Mesendoderm (in vitro differentiated cells): ENCODE measurements at regions not wholly inside any gene's neighbourhood (a gene's known extent, or its start where the extent isn't known, plus 50 kb on each side); places are given as distances from the start of the nearest gene placed in this dataset.

ENCODE experiments used
- DNase-seq: peaks from one replicate; pipeline ENCODE4 v3.0.0; 2013
- H2AK5ac ChIP-seq: 2 replicates; pipeline ENCODE4 v1.6.1; 2013; ENCODE audit warnings: low read length, inconsistent platforms
- H2BK120ac ChIP-seq: 2 replicates; pipeline ENCODE4 v1.6.1; 2013; ENCODE audit warnings: low read depth, mild to moderate bottlenecking, low read length, moderate library complexity, mixed read lengths
- H2BK15ac ChIP-seq: replicated peaks from 2 replicates; pipeline ENCODE4 v1.6.1; 2013; ENCODE audit warnings: low read depth, mild to moderate bottlenecking, moderate library complexity
- H2BK5ac ChIP-seq: 2 replicates; pipeline ENCODE4 v1.6.1; 2013; ENCODE audit warnings: low read length, inconsistent platforms
- H3K18ac ChIP-seq: 2 replicates; pipeline ENCODE4 v1.6.1; 2013; ENCODE audit warnings: mild to moderate bottlenecking, low read length, mixed read lengths
- H3K23ac ChIP-seq: one replicate; pipeline ENCODE4 v1.6.1; 2013; ENCODE audit warnings: low read length
- H3K27ac ChIP-seq: 2 replicates; pipeline ENCODE4 v1.5.1; 2013; ENCODE audit warnings: low read depth, mild to moderate bottlenecking, inconsistent platforms, low read length, moderate library complexity
- H3K27me3 ChIP-seq: 2 replicates; pipeline ENCODE4 v1.6.1; 2013; ENCODE audit warnings: low read length, control low read depth, mild to moderate bottlenecking, inconsistent platforms; ENCODE audit not compliant: insufficient read depth, poor library complexity
- H3K36me3 ChIP-seq: 2 replicates; pipeline ENCODE4 v1.6.1; 2013; ENCODE audit warnings: low read length, inconsistent platforms; ENCODE audit not compliant: control insufficient read depth, insufficient read depth
- H3K4ac ChIP-seq: one replicate; pipeline ENCODE4 v1.6.1; 2013; ENCODE audit warnings: low read depth, mild to moderate bottlenecking, low read length, moderate library complexity
- H3K4me1 ChIP-seq: 2 replicates; pipeline ENCODE4 v1.6.1; 2013; ENCODE audit warnings: low read depth, low read length, inconsistent platforms; ENCODE audit not compliant: control insufficient read depth
- H3K4me2 ChIP-seq: 2 replicates; pipeline ENCODE4 v1.6.1; 2013; ENCODE audit warnings: low read length
- H3K4me3 ChIP-seq: 2 replicates; pipeline ENCODE4 v1.5.1; 2013; ENCODE audit warnings: mild to moderate bottlenecking, low read length
- H3K56ac ChIP-seq: one replicate; pipeline ENCODE4 v1.6.1; 2013; ENCODE audit warnings: low read length
- H3K79me1 ChIP-seq: 2 replicates; pipeline ENCODE4 v1.6.1; 2013; ENCODE audit warnings: low read length, inconsistent platforms
- H3K79me2 ChIP-seq: 2 replicates; pipeline ENCODE4 v1.6.1; 2013; ENCODE audit warnings: mild to moderate bottlenecking, low read length; ENCODE audit not compliant: control insufficient read depth, insufficient read depth
- H3K9ac ChIP-seq: 2 replicates; pipeline ENCODE4 v1.6.1; 2013; ENCODE audit warnings: low read length, inconsistent platforms
- H4K5ac ChIP-seq: one replicate; pipeline ENCODE4 v1.6.1; 2013; ENCODE audit warnings: low read length
- H4K8ac ChIP-seq: one replicate; pipeline ENCODE4 v1.6.1; 2013; ENCODE audit warnings: low read depth, mild to moderate bottlenecking, control low read depth, low read length, moderate library complexity
- WGBS: extraction: QIAGEN DNeasy Blood & Tissue Kit; methylation state at CpG from one replicate; pipeline ENCODE4 v1.1.7; 2013; ENCODE audit warnings: low lambda C conversion rate, missing lambda C conversion rate; ENCODE audit not compliant: insufficient coverage; ENCODE audit errors: extremely low coverage; 5-methylcytosine and 5-hydroxymethylcytosine counted together

DNA sequence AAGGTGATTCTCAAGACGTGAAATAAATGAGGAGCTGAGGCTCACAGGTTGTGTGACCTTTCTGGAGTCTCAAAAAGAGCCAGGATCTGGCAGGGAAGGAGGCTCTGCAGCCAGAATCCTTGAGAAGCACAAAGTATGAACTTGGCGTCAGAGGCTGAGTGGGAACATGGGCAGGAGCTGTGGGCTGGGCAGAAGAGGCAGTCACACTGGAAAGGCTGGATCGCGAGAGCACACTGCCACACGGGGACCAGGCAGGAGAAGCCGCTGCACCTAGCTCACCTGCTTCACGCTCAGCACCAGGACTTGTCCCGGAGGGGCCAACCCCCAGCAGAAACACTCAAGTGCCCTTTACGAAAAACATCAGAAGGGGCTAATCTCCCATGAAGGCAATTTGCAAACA lies 535.0 kb downstream of the TNS3 start:
- H3K4me2 ChIP-seq = no peak overlapping the region
- H3K18ac ChIP-seq = no peak overlapping the region
- H3K79me1 ChIP-seq = no peaks in the 10 kb centered on the region
- H3K27me3 ChIP-seq = no peaks in the 10 kb centered on the region
- no peaks in the 10 kb centered on the region for H3K79me2 ChIP-seq
- no peaks in the 10 kb centered on the region for H3K36me3 ChIP-seq
- WGBS = no CpG with 5 or more reads among the region's 9 CpGs
- no peak overlapping the region for H4K5ac ChIP-seq
- H3K23ac ChIP-seq = no peak overlapping the region
- H2AK5ac ChIP-seq = no peak overlapping the region
- no peak overlapping the region for H2BK5ac ChIP-seq
- no peak overlapping the region for H3K4ac ChIP-seq
- H3K4me3 ChIP-seq = no peak overlapping the region
- H2BK15ac ChIP-seq = no peak overlapping the region
- peak; percentile 1 for DNase-seq
- H3K4me1 ChIP-seq = no peaks in the 10 kb centered on the region
- H3K56ac ChIP-seq = no peak overlapping the region
- H4K8ac ChIP-seq = no peak overlapping the region
- no peak overlapping the region for H2BK120ac ChIP-seq
- no peak overlapping the region for H3K9ac ChIP-seq
- no peak overlapping the region for H3K27ac ChIP-seq

DNA sequence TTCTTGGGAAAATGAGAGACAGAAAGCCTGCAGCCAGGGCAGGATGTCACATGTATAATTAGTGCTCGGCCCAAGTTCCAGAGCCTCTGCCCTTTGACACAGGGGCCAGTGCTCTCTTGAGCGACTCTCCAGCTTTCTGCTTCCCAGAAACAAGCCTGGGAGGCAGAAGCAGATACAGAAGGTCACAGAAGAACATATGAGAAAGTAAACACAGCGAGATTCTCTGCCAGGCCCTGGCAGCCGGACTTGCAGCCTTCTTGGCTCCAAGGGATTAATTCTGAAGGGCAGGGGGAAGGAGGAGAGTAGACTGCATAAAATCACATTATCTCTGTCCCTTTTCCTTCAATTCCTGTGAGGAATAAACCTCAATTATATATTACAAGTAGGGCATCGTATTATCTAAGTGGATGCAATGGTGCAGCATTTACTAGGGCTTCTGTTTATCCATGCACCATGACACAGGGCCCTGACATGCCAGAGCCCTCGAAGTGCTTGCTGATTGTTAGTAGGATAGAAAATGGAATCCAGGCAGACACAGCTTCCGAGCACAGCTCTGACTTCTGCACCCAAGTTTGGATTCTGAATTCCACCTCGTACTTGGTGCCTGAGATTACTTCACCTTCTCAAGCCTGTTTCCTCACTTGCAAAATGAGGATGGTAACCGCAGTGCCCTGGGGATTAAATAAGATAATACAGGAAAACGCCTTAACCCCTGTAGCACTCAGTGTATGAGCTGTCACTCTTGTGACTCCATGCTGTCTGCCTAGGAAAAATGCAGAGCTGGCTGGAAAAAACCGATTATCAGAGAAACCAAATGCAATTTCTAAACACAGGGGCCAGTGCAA lies 536.5 kb downstream of the TNS3 start:
- Histone ChIP-seq H3K4me3 (no peak overlapping the region), H2BK120ac (no peak overlapping the region), H2BK5ac (no peak overlapping the region), H3K27me3 (no peaks in the 10 kb centered on the region), H3K23ac (no peak overlapping the region), H4K8ac (no peak overlapping the region), H2BK15ac (no peak overlapping the region), H4K5ac (no peak overlapping the region), H3K27ac (no peak overlapping the region), H3K9ac (no peak overlapping the region), H3K18ac (no peak overlapping the region), H3K79me2 (no peaks in the 10 kb centered on the region), H3K79me1 (no peaks in the 10 kb centered on the region), H2AK5ac (no peak overlapping the region), H3K36me3 (no peaks in the 10 kb centered on the region), H3K4me1 (no peaks in the 10 kb centered on the region), H3K4me2 (no peak overlapping the region), H3K4ac (no peak overlapping the region), H3K56ac (no peak overlapping the region)
- WGBS = no CpG with 5 or more reads among the region's 11 CpGs
- no peak for DNase-seq

DNA sequence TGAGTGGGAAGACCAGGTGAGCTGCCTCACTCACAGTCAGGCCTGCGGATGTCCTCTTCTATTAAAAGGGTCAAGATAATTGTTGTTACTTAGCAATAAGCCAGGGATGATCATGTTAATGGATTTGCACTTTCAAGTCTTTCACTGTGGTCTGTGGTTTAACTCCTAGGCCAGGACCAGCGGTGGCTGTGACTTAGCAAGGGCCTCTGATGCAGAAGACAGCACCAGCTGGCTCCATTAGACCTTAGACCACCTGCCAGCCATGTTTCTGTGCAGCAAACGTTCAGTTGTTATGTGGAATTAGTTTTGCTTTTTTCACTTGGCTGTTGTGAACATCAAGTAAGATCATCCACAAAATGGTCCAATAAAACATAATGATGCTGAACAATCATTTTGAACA lies 537.3 kb downstream of the TNS3 start:
- Histone ChIP-seq H3K27me3 (no peaks in the 10 kb centered on the region), H2BK15ac (no peak overlapping the region), H4K8ac (no peak overlapping the region), H3K79me1 (no peaks in the 10 kb centered on the region), H3K4ac (no peak overlapping the region), H3K36me3 (no peaks in the 10 kb centered on the region), H3K18ac (no peak overlapping the region), H3K4me3 (no peak overlapping the region), H2BK5ac (no peak overlapping the region), H2AK5ac (no peak overlapping the region), H3K56ac (no peak overlapping the region), H3K4me1 (no peaks in the 10 kb centered on the region), H2BK120ac (no peak overlapping the region), H3K9ac (no peak overlapping the region), H4K5ac (no peak overlapping the region), H3K23ac (no peak overlapping the region), H3K4me2 (no peak overlapping the region), H3K79me2 (no peaks in the 10 kb centered on the region), H3K27ac (no peak overlapping the region)
- DNase-seq = no peak
- no CpG with 5 or more reads among the region's 3 CpGs for WGBS

DNA sequence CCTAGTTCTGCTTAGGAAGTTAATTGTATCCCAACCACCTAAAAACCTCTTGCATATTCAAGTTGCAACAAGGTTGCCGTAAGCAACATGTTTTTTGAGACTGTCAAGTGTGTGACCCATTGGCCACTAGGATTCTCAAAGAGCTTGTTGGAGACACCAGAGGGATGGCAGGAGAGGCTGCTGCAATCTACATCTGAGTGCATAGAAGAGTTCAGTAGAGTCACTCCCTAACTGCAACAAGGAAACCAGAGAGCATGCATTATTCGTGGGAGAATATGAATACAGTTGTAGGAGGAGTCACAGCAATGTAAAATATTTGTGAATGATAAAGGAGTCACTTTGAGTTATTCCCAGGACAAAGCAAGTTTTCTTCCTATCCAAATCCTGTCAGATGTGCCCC lies 538.6 kb downstream of the TNS3 start:
- no CpG with 5 or more reads among the region's 2 CpGs for WGBS

GRCh38 chr7:47042669-47043068 lies 539.2 kb downstream of the TNS3 start:
- H3K36me3 ChIP-seq = no peaks in the 10 kb centered on the region
- H3K9ac ChIP-seq = no peak overlapping the region
- no peak overlapping the region for H3K23ac ChIP-seq
- H4K5ac ChIP-seq = no peak overlapping the region
- H2BK120ac ChIP-seq = no peak overlapping the region
- H2BK5ac ChIP-seq = no peak overlapping the region
- no peak for DNase-seq
- H3K18ac ChIP-seq = no peak overlapping the region
- H3K4me2 ChIP-seq = no peak overlapping the region
- H3K27ac ChIP-seq = no peak overlapping the region
- no peaks in the 10 kb centered on the region for H3K27me3 ChIP-seq
- H3K4me1 ChIP-seq = no peaks in the 10 kb centered on the region
- no peak overlapping the region for H3K4me3 ChIP-seq
- H2AK5ac ChIP-seq = no peak overlapping the region
- no peak overlapping the region for H4K8ac ChIP-seq
- no peak overlapping the region for H2BK15ac ChIP-seq
- H3K79me1 ChIP-seq = no peaks in the 10 kb centered on the region
- no peaks in the 10 kb centered on the region for H3K79me2 ChIP-seq
- H3K4ac ChIP-seq = no peak overlapping the region
- H3K56ac ChIP-seq = no peak overlapping the region
- no CpG with 5 or more reads among the region's 3 CpGs for WGBS

More for the DNA sequence above, 538.6 kb downstream of the TNS3 start:
- Histone ChIP-seq H2AK5ac (no peak overlapping the region), H3K27ac (no peak overlapping the region), H4K5ac (no peak overlapping the region), H3K23ac (no peak overlapping the region), H2BK120ac (no peak overlapping the region), H3K56ac (no peak overlapping the region), H2BK15ac (no peak overlapping the region), H2BK5ac (no peak overlapping the region), H4K8ac (no peak overlapping the region), H3K79me1 (no peaks in the 10 kb centered on the region), H3K27me3 (no peaks in the 10 kb centered on the region), H3K4ac (no peak overlapping the region), H3K9ac (no peak overlapping the region), H3K4me2 (no peak overlapping the region), H3K4me3 (no peak overlapping the region), H3K36me3 (no peaks in the 10 kb centered on the region), H3K79me2 (no peaks in the 10 kb centered on the region), H3K4me1 (no peaks in the 10 kb centered on the region), H3K18ac (no peak overlapping the region)
- peak; percentile 20 for DNase-seq
